ENCODE measurements at regions not wholly inside any gene's neighbourhood (a gene's known extent, or its start where the extent isn't known, plus 50 kb on each side); places are given as distances from the start of the nearest gene placed in this dataset.

DNA sequence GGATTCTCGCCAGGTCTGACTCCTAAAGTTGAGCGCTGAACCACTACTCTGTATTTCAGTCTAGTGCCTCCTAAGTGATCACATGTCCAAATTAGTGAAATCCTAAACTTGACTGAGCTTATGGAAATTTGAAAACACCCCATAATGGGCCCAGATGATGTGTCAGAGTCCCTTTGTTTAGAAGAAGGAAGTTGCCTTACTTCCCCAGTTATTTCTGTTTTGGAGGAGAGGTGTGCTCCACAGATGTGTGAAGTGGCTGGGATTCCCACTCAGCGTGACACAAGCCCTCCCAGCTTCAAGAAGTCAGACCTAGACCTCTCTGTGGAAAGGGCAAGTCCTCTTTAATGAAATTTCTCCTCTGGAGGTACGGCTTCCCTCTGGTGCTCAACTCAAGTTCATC lies 188.8 kb downstream of the TTLL7 start:
- Histone ChIP-seq H3K18ac (ENCODE audit: low read depth, low read length) (no peak overlapping the region), H2BK20ac (ENCODE audit: low read depth, low read length) (no peak overlapping the region), H4K91ac (ENCODE audit: insufficient read depth, low read depth, low read length) (no peak overlapping the region), H3K4me1 (ENCODE audit: control insufficient read depth, insufficient read depth, low read length) (no peaks in the 10 kb centered on the region), H3K56ac (ENCODE audit: extremely low read depth, insufficient read depth, low read length) (no peak overlapping the region), H2AK9ac (replicated peaks; ENCODE audit: low read depth, low read length, poor library complexity) (no peak overlapping the region), H3K4ac (ENCODE audit: low read depth, low read length) (no peak overlapping the region), H4K8ac (ENCODE audit: low read depth in 2 of 2, low read length in 2 of 2) (no peak overlapping the region), H3K79me1 (ENCODE audit: low read depth in 1 of 2, low read length in 2 of 2) (no peaks in the 10 kb centered on the region), H2AK5ac (ENCODE audit: low read depth, low read length) (no peak overlapping the region), H3K9me1 (ENCODE audit: insufficient read depth, low read length) (no peaks in the 10 kb centered on the region), H3K4me3 (ENCODE audit: insufficient read depth, low read depth, low read length) (no peak overlapping the region), H3K9ac (ENCODE audit: low read depth, low read length) (no peak overlapping the region), H3K36me3 (ENCODE audit: control insufficient read depth, insufficient read depth, low read length) (no peaks in the 10 kb centered on the region), H2BK120ac (ENCODE audit: low read depth, low read length) (no peak overlapping the region), H3K27me3 (ENCODE audit: control insufficient read depth, insufficient read depth, low read length) (no peaks in the 10 kb centered on the region), H3K23ac (ENCODE audit: low read depth, low read length) (no peak overlapping the region), H2BK15ac (ENCODE audit: low read depth, low read length) (no peak overlapping the region), H2AFZ (replicated peaks; ENCODE audit: low read length, poor library complexity) (no peak overlapping the region), H4K20me1 (ENCODE audit: insufficient read depth, low read length) (no peaks in the 10 kb centered on the region), H3K9me3 (ENCODE audit: control insufficient read depth, insufficient read depth, low read length) (no peaks in the 10 kb centered on the region), H3K4me2 (ENCODE audit: low read depth, low read length) (no peak overlapping the region), H3K27ac (ENCODE audit: insufficient read depth, low read length) (no peak overlapping the region), H4K5ac (ENCODE audit: low read depth, low read length) (no peak overlapping the region), H3K14ac (replicated peaks; ENCODE audit: low read depth, low read length) (no peak overlapping the region), H2BK5ac (ENCODE audit: low read depth, low read length, poor library complexity, severe bottlenecking) (no peak overlapping the region)
- in situ Hi-C loops (cut with MboI; ENCODE audit: low sequenced_read_pairs): no loop called here
- ATAC-seq (ENCODE audit: low read depth) (no peak), DNase-seq (no peak)
- intact Hi-C loops (cut with micrococcal nuclease): no loop called here
- WGBS, 2 experiments (ENCODE audit: extremely low coverage in 2 of 2, insufficient read length in 1 of 2): no CpG with 5 or more reads among the region's 4 CpGs
- ChIA-PET POLR2A (ENCODE audit: unreplicated experiment) (no interaction called here), CTCF (no interaction called here)
- BruUV-seq (replicated peaks): no TSS peak
- TF ChIP-seq POLR2A (IDR thresholded peaks at IDR 0.05; ENCODE audit: low read depth, low read length) (no peak), CEBPB (IDR thresholded peaks at IDR 0.05; ENCODE audit: low read depth, low read length) (no peak), RAD21 (IDR thresholded peaks at IDR 0.05; ENCODE audit: low read length) (no peak), MXI1 (IDR thresholded peaks at IDR 0.05; ENCODE audit: borderline replicate concordance, low read depth, low read length) (no peak), CHD1 (IDR thresholded peaks at IDR 0.05; ENCODE audit: low read depth, low read length) (no peak), NFE2L2 (IDR thresholded peaks at IDR 0.05; ENCODE audit: low read depth, low read length) (no peak), BHLHE40 (IDR thresholded peaks at IDR 0.05; ENCODE audit: low read depth, low read length) (no peak), RFX5 (IDR thresholded peaks at IDR 0.05; ENCODE audit: low read depth, low read length) (no peak), MAFK (IDR thresholded peaks at IDR 0.05; ENCODE audit: low read depth, low read length) (no peak), FOS (IDR thresholded peaks at IDR 0.05; ENCODE audit: low read depth, low read length) (no peak), MAZ (IDR thresholded peaks at IDR 0.05; ENCODE audit: borderline replicate concordance, low read depth, low read length) (no peak), RCOR1 (IDR thresholded peaks at IDR 0.05; ENCODE audit: insufficient replicate concordance, low read length) (no peak)
- TF ChIP-seq, protein P1, sequence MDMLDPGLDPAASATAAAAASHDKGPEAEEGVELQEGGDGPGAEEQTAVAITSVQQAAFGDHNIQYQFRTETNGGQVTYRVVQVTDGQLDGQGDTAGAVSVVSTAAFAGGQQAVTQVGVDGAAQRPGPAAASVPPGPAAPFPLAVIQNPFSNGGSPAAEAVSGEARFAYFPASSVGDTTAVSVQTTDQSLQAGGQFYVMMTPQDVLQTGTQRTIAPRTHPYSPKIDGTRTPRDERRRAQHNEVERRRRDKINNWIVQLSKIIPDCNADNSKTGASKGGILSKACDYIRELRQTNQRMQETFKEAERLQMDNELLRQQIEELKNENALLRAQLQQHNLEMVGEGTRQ (IDR thresholded peaks at IDR 0.05; ENCODE audit: low read depth, low read length): no peak
- TF ChIP-seq, protein P2, sequence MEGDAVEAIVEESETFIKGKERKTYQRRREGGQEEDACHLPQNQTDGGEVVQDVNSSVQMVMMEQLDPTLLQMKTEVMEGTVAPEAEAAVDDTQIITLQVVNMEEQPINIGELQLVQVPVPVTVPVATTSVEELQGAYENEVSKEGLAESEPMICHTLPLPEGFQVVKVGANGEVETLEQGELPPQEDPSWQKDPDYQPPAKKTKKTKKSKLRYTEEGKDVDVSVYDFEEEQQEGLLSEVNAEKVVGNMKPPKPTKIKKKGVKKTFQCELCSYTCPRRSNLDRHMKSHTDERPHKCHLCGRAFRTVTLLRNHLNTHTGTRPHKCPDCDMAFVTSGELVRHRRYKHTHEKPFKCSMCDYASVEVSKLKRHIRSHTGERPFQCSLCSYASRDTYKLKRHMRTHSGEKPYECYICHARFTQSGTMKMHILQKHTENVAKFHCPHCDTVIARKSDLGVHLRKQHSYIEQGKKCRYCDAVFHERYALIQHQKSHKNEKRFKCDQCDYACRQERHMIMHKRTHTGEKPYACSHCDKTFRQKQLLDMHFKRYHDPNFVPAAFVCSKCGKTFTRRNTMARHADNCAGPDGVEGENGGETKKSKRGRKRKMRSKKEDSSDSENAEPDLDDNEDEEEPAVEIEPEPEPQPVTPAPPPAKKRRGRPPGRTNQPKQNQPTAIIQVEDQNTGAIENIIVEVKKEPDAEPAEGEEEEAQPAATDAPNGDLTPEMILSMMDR (conservative IDR thresholded peaks at IDR 0.05; ENCODE audit: low read depth, low read length): no peak
- TF ChIP-seq, protein P3, sequence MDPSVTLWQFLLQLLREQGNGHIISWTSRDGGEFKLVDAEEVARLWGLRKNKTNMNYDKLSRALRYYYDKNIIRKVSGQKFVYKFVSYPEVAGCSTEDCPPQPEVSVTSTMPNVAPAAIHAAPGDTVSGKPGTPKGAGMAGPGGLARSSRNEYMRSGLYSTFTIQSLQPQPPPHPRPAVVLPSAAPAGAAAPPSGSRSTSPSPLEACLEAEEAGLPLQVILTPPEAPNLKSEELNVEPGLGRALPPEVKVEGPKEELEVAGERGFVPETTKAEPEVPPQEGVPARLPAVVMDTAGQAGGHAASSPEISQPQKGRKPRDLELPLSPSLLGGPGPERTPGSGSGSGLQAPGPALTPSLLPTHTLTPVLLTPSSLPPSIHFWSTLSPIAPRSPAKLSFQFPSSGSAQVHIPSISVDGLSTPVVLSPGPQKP (IDR thresholded peaks at IDR 0.05; ENCODE audit: borderline replicate concordance, low read depth, low read length): no peak
- dilution Hi-C loops (cut with HindIII; ENCODE audit: low sequenced_read_pairs, unreplicated experiment): no loop called here
